Neuronal stem cell (in vitro differentiated cells): ENCODE measurements at regions not wholly inside any gene's neighbourhood (a gene's known extent, or its start where the extent isn't known, plus 50 kb on each side); places are given as distances from the start of the nearest gene placed in this dataset.

ENCODE experiments used
- DNase-seq: peaks from one replicate; pipeline ENCODE4 v3.0.0-alpha.2; 2013; ENCODE audit warnings: low spot score
- H2AFZ ChIP-seq: one replicate; pipeline ENCODE4 v1.6.1; 2013; ENCODE audit warnings: mild to moderate bottlenecking, low read length, inconsistent platforms
- H2AK5ac ChIP-seq: 2 replicates; pipeline ENCODE4 v1.6.1; 2013; ENCODE audit warnings: low read depth, mild to moderate bottlenecking, inconsistent platforms, low read length, moderate library complexity, mixed read lengths
- H2BK120ac ChIP-seq: 2 replicates; pipeline ENCODE4 v1.6.1; 2013; ENCODE audit warnings: low read depth, mild to moderate bottlenecking, inconsistent platforms, low read length, moderate library complexity, mixed read lengths
- H2BK12ac ChIP-seq: one replicate; pipeline ENCODE4 v1.6.1; 2013; ENCODE audit warnings: low read length, inconsistent platforms
- H2BK15ac ChIP-seq: 2 replicates; pipeline ENCODE4 v1.6.1; 2013; ENCODE audit warnings: mild to moderate bottlenecking, low read length, inconsistent platforms, mixed read lengths
- H2BK5ac ChIP-seq: one replicate; pipeline ENCODE4 v1.6.1; 2013; ENCODE audit warnings: inconsistent platforms, mild to moderate bottlenecking, low read length, moderate library complexity
- H3K14ac ChIP-seq: one replicate; pipeline ENCODE4 v1.6.1; 2013; ENCODE audit warnings: low read length, inconsistent platforms
- H3K18ac ChIP-seq: 2 replicates; pipeline ENCODE4 v1.6.1; 2013; ENCODE audit warnings: low read length, inconsistent platforms
- H3K23ac ChIP-seq: 2 replicates; pipeline ENCODE4 v1.6.1; 2013; ENCODE audit warnings: low read depth, mild to moderate bottlenecking, mixed read lengths, low read length, inconsistent platforms; ENCODE audit not compliant: poor library complexity
- H3K27ac ChIP-seq: replicated peaks from 3 replicates; pipeline ENCODE4 v1.5.1; 2013; ENCODE audit warnings: low read length, inconsistent platforms
- H3K27me3 ChIP-seq, 3 experiments: 2 replicates each; pipeline ENCODE4 v1.6.1; 2013; ENCODE audit warnings: low read length in 3 of 3, mild to moderate bottlenecking in 2 of 3, inconsistent platforms in 1 of 3, low read depth in 1 of 3, mixed read lengths in 1 of 3, moderate library complexity in 1 of 3; ENCODE audit not compliant: control insufficient read depth in 3 of 3, insufficient read depth in 3 of 3
- H3K36me3 ChIP-seq, 2 donors: replicated peaks in 1 of 2; 2 replicates each; pipeline ENCODE4 v1.6.1; 2013; ENCODE audit warnings: low read length in 2 of 2; ENCODE audit not compliant: control insufficient read depth in 2 of 2, insufficient read depth in 2 of 2
- H3K4ac ChIP-seq: 2 replicates; pipeline ENCODE4 v1.6.1; 2013; ENCODE audit warnings: inconsistent platforms, mild to moderate bottlenecking, low read length, moderate library complexity
- H3K4me1 ChIP-seq, 2 donors: 1 replicate in 1 of 2; 2 replicates in 1 of 2; pipeline ENCODE4 v1.6.1; 2013; ENCODE audit warnings: low read length in 2 of 2, low read depth in 1 of 2; ENCODE audit not compliant: control insufficient read depth in 2 of 2, insufficient read depth in 1 of 2
- H3K4me2 ChIP-seq: one replicate; pipeline ENCODE4 v1.6.1; 2013; ENCODE audit warnings: mild to moderate bottlenecking, low read length, inconsistent platforms; ENCODE audit not compliant: insufficient read depth, poor library complexity, severe bottlenecking
- H3K4me3 ChIP-seq, 2 donors: 2 replicates each; pipeline ENCODE4 v1.5.1; 2013; ENCODE audit warnings: low read length in 2 of 2, mild to moderate bottlenecking in 2 of 2, inconsistent platforms in 1 of 2, moderate library complexity in 1 of 2
- H3K79me1 ChIP-seq: one replicate; pipeline ENCODE4 v1.6.1; 2013; ENCODE audit warnings: low read depth, mild to moderate bottlenecking, inconsistent platforms, low read length, moderate library complexity
- H3K9ac ChIP-seq: one replicate; pipeline ENCODE4 v1.6.1; 2013; ENCODE audit warnings: mild to moderate bottlenecking, low read depth, low read length, inconsistent platforms; ENCODE audit not compliant: poor library complexity
- H3K9me3 ChIP-seq, 2 donors: replicated peaks in 1 of 2; 2 replicates each; pipeline versions ENCODE3 to v1.6.1; 2013; ENCODE audit warnings: low read length in 2 of 2, mild to moderate bottlenecking in 2 of 2, inconsistent platforms in 1 of 2, low read depth in 1 of 2, mixed read lengths in 1 of 2, moderate library complexity in 1 of 2; ENCODE audit not compliant: control insufficient read depth in 2 of 2, insufficient read depth in 1 of 2
- H4K8ac ChIP-seq: one replicate; pipeline ENCODE4 v1.6.1; 2013; ENCODE audit warnings: low read depth, mild to moderate bottlenecking, inconsistent platforms, low read length, moderate library complexity
- H4K91ac ChIP-seq: one replicate; pipeline ENCODE4 v1.6.1; 2013; ENCODE audit warnings: low read length, low read depth, mild to moderate bottlenecking, inconsistent platforms; ENCODE audit not compliant: poor library complexity
- WGBS, 2 donors: extraction: QIAGEN DNeasy Blood & Tissue Kit; methylation state at CpG; one replicate each; pipeline ENCODE4 v1.1.7; 2013; ENCODE audit warnings: missing lambda C conversion rate in 2 of 2, mixed read lengths in 1 of 2; ENCODE audit not compliant: insufficient read length in 2 of 2, insufficient replicate concordance in 1 of 2; ENCODE audit errors: extremely low coverage in 2 of 2; 5-methylcytosine and 5-hydroxymethylcytosine counted together

GRCh38 chr4:16337936-16338335 is 111.7 kb upstream of the TAPT1 start:
- no CpG with 5 or more reads among the region's 2 CpGs for WGBS, 2 donors
- Histone ChIP-seq H2BK120ac (no peak overlapping the region), H3K4me2 (no peak overlapping the region), H3K27ac (no peak overlapping the region), H3K9ac (no peak overlapping the region), H4K8ac (no peak overlapping the region), H3K23ac (no peak overlapping the region), H4K91ac (no peak overlapping the region), H3K18ac (no peak overlapping the region), H3K9me3 (no peaks in the 10 kb centered on the region), H2AK5ac (no peak overlapping the region), H3K4me1 (no peaks in the 10 kb centered on the region), H3K79me1 (no peaks in the 10 kb centered on the region), H3K4ac (no peak overlapping the region), H3K36me3 (no peaks in the 10 kb centered on the region), H2BK5ac (no peak overlapping the region), H2BK15ac (no peak overlapping the region), H2AFZ (no peak overlapping the region), H3K27me3 (no peaks in the 10 kb centered on the region), H3K4me3 (no peak overlapping the region), H2BK12ac (no peak overlapping the region), H3K14ac (no peak overlapping the region)
- no peak for DNase-seq

GRCh38 chr4:16334601-16335000 is 108.3 kb upstream of the TAPT1 start:
- WGBS, 2 donors: no CpG with 5 or more reads among the region's 2 CpGs
- Histone ChIP-seq H2BK120ac (no peak overlapping the region), H3K4me3 (no peak overlapping the region)

GRCh38 chr4:16329797-16330134 is 103.5 kb upstream of the TAPT1 start:
- Histone ChIP-seq H2BK5ac (no peak overlapping the region), H3K23ac (no peak overlapping the region), H3K9me3 (no peaks in the 10 kb centered on the region), H3K18ac (no peak overlapping the region), H3K4me2 (no peak overlapping the region), H2BK12ac (no peak overlapping the region), H4K8ac (no peak overlapping the region), H3K27me3 (no peaks in the 10 kb centered on the region), H4K91ac (no peak overlapping the region), H3K4me3 (no peak overlapping the region), H3K4me1 (peaks cover 0 to 2% of the 10 kb centered on the region in 2 donors), H2AFZ (no peak overlapping the region), H3K27ac (no peak overlapping the region), H2BK120ac (no peak overlapping the region), H3K14ac (no peak overlapping the region), H2AK5ac (no peak overlapping the region), H3K9ac (no peak overlapping the region), H3K79me1 (no peaks in the 10 kb centered on the region), H3K36me3 (no peaks in the 10 kb centered on the region), H3K4ac (no peak overlapping the region), H2BK15ac (no peak overlapping the region)
- DNase-seq: no peak
- no CpG with 5 or more reads among the region's 1 CpG for WGBS, 2 donors

More at GRCh38 chr4:16334601-16335000, 108.3 kb upstream of the TAPT1 start:
- Histone ChIP-seq H2BK12ac (no peak overlapping the region), H3K27ac (no peak overlapping the region), H3K36me3 (no peaks in the 10 kb centered on the region), H3K4me2 (no peak overlapping the region), H3K27me3 (no peaks in the 10 kb centered on the region), H3K9ac (no peak overlapping the region), H2AFZ (no peak overlapping the region), H3K4ac (no peak overlapping the region), H3K9me3 (no peaks in the 10 kb centered on the region), H3K23ac (no peak overlapping the region), H2AK5ac (no peak overlapping the region), H3K79me1 (no peaks in the 10 kb centered on the region), H4K91ac (no peak overlapping the region), H2BK5ac (no peak overlapping the region), H2BK15ac (no peak overlapping the region), H3K4me1 (peaks cover 0 to 2% of the 10 kb centered on the region in 2 donors), H3K18ac (no peak overlapping the region), H3K14ac (no peak overlapping the region), H4K8ac (no peak overlapping the region)
- DNase-seq: no peak

GRCh38 chr4:16329125-16329796 is 103.0 kb upstream of the TAPT1 start:
- no peak overlapping the region for H2BK5ac ChIP-seq
- H3K18ac ChIP-seq: no peak overlapping the region
- no peak for DNase-seq
- no peak overlapping the region for H4K91ac ChIP-seq
- no peaks in the 10 kb centered on the region for H3K27me3 ChIP-seq
- no peaks in the 10 kb centered on the region for H3K9me3 ChIP-seq
- no peak overlapping the region for H3K4me2 ChIP-seq
- H2BK12ac ChIP-seq: no peak overlapping the region
- H3K4me3 ChIP-seq: no peak overlapping the region
- H2AFZ ChIP-seq: no peak overlapping the region
- no peak overlapping the region for H3K9ac ChIP-seq
- no peaks in the 10 kb centered on the region for H3K79me1 ChIP-seq
- H3K14ac ChIP-seq: no peak overlapping the region
- no peak overlapping the region for H2AK5ac ChIP-seq
- no peak overlapping the region for H2BK15ac ChIP-seq
- WGBS, 2 donors: no CpG with 5 or more reads among the region's 2 CpGs
- H3K27ac ChIP-seq: no peak overlapping the region
- peaks cover 0 to 2% of the 10 kb centered on the region in 2 donors for H3K4me1 ChIP-seq
- H3K36me3 ChIP-seq: no peaks in the 10 kb centered on the region
- no peak overlapping the region for H3K4ac ChIP-seq
- H3K23ac ChIP-seq: no peak overlapping the region
- no peak overlapping the region for H2BK120ac ChIP-seq
- H4K8ac ChIP-seq: no peak overlapping the region
